Upper lobe of right lung (tissue), 1 donor: ENCODE measurements at regions not wholly inside any gene's neighbourhood (a gene's known extent, or its start where the extent isn't known, plus 50 kb on each side); places are given as distances from the start of the nearest gene placed in this dataset.

Experiments
- ATAC-seq: fragments of 200-7000 bp; cut with Tn5 transposase; one replicate; pipeline ENCODE4 v1.9.1; 2020; ENCODE audit warnings: mild to moderate bottlenecking, moderate library complexity
- DNase-seq: peaks from one replicate; pipeline ENCODE4 v3.0.0-alpha.2; 2020
- H3K27ac ChIP-seq: fragments of 200-600 bp; one replicate; pipeline ENCODE4 v1.8.0; 2022
- H3K27me3 ChIP-seq: fragments of 200-600 bp; one replicate; pipeline ENCODE4 v1.8.0; 2022; ENCODE audit warnings: mild to moderate bottlenecking
- H3K36me3 ChIP-seq: fragments of 200-600 bp; one replicate; pipeline ENCODE4 v1.8.0; 2022
- H3K4me1 ChIP-seq: fragments of 200-600 bp; one replicate; pipeline ENCODE4 v1.8.0; 2022
- H3K4me3 ChIP-seq: fragments of 200-600 bp; one replicate; pipeline ENCODE4 v1.8.0; 2022; ENCODE audit warnings: mild to moderate bottlenecking
- H3K9me3 ChIP-seq: fragments of 200-600 bp; one replicate; pipeline ENCODE4 v1.8.0; 2022
- CTCF ChIP-seq: fragments of 200-600 bp; IDR thresholded peaks from one replicate; pipeline ENCODE4 v1.8.0; 2022; ENCODE audit warnings: antibody characterized with exemption
- intact Hi-C: fragments of 100-400 bp; cut with DNase I; formaldehyde crosslinking; loops from one replicate; pipeline ENCODE4 v1.11.0; 2022
- donor health status: DM: no; HTN: yes; CAD: no; lungs with severe emphysema.

GRCh38 chr11:106379712-106380111 is 302.2 kb downstream of the AASDHPPT start:
- Histone ChIP-seq H3K4me3 (no peak overlapping the region), H3K27me3 (no peaks in the 10 kb centered on the region), H3K36me3 (no peaks in the 10 kb centered on the region), H3K27ac (no peak overlapping the region), H3K9me3 (no peaks in the 10 kb centered on the region), H3K4me1 (no peaks in the 10 kb centered on the region)
- DNase-seq (no peak), ATAC-seq (no peak)
- intact Hi-C loops = no loop called here
- no peak for TF ChIP-seq CTCF

- Histone ChIP-seq H3K36me3 (no peaks in the 10 kb centered on the region), H3K27me3 (no peaks in the 10 kb centered on the region), H3K4me3 (no peak overlapping the region), H3K9me3 (no peaks in the 10 kb centered on the region), H3K27ac (no peak overlapping the region), H3K4me1 (no peaks in the 10 kb centered on the region)
- intact Hi-C loops = no loop called here
- DNase-seq = no peak
- no peak for ATAC-seq
- no peak for TF ChIP-seq CTCF
Measured at GRCh38 chr11:106381895-106382294, 304.4 kb downstream of the AASDHPPT start.

GRCh38 chr11:106384429-106384828 is 307.0 kb downstream of the AASDHPPT start:
- Histone ChIP-seq H3K36me3 (no peaks in the 10 kb centered on the region), H3K4me3 (no peak overlapping the region), H3K27me3 (no peaks in the 10 kb centered on the region), H3K27ac (no peak overlapping the region), H3K4me1 (no peaks in the 10 kb centered on the region), H3K9me3 (no peaks in the 10 kb centered on the region)
- ATAC-seq = no peak
- intact Hi-C loops = no loop called here
- TF ChIP-seq CTCF = no peak
- no peak for DNase-seq

GRCh38 chr11:106386519-106386918 is 309.1 kb downstream of the AASDHPPT start:
- H3K27me3 ChIP-seq = no peaks in the 10 kb centered on the region
- ATAC-seq = no peak
- no peaks in the 10 kb centered on the region for H3K9me3 ChIP-seq
- no peak overlapping the region for H3K4me3 ChIP-seq
- H3K4me1 ChIP-seq = no peaks in the 10 kb centered on the region
- intact Hi-C loops = no loop called here
- no peaks in the 10 kb centered on the region for H3K36me3 ChIP-seq
- no peak for TF ChIP-seq CTCF
- no peak overlapping the region for H3K27ac ChIP-seq
- DNase-seq = no peak

- H3K4me3 ChIP-seq = no peak overlapping the region
- H3K4me1 ChIP-seq = no peaks in the 10 kb centered on the region
- TF ChIP-seq CTCF = no peak
- no peaks in the 10 kb centered on the region for H3K9me3 ChIP-seq
- ATAC-seq (no peak), DNase-seq (no peak)
- no peaks in the 10 kb centered on the region for H3K27me3 ChIP-seq
- H3K27ac ChIP-seq = no peak overlapping the region
- intact Hi-C loops = no loop called here
- no peaks in the 10 kb centered on the region for H3K36me3 ChIP-seq
Measured at GRCh38 chr11:106389101-106389500, 311.6 kb downstream of the AASDHPPT start.

- no peaks in the 10 kb centered on the region for H3K36me3 ChIP-seq
- no peaks in the 10 kb centered on the region for H3K27me3 ChIP-seq
- DNase-seq (no peak), ATAC-seq (no peak)
- no peaks in the 10 kb centered on the region for H3K9me3 ChIP-seq
- H3K27ac ChIP-seq = no peak overlapping the region
- H3K4me3 ChIP-seq = no peak overlapping the region
- intact Hi-C loops = no loop called here
- H3K4me1 ChIP-seq = no peaks in the 10 kb centered on the region
- TF ChIP-seq CTCF = no peak
Measured at GRCh38 chr11:106390078-106390477, 312.6 kb downstream of the AASDHPPT start.
